ENCODE measurements at regions not wholly inside any gene's neighbourhood (a gene's known extent, or its start where the extent isn't known, plus 50 kb on each side); places are given as distances from the start of the nearest gene placed in this dataset.

DNA sequence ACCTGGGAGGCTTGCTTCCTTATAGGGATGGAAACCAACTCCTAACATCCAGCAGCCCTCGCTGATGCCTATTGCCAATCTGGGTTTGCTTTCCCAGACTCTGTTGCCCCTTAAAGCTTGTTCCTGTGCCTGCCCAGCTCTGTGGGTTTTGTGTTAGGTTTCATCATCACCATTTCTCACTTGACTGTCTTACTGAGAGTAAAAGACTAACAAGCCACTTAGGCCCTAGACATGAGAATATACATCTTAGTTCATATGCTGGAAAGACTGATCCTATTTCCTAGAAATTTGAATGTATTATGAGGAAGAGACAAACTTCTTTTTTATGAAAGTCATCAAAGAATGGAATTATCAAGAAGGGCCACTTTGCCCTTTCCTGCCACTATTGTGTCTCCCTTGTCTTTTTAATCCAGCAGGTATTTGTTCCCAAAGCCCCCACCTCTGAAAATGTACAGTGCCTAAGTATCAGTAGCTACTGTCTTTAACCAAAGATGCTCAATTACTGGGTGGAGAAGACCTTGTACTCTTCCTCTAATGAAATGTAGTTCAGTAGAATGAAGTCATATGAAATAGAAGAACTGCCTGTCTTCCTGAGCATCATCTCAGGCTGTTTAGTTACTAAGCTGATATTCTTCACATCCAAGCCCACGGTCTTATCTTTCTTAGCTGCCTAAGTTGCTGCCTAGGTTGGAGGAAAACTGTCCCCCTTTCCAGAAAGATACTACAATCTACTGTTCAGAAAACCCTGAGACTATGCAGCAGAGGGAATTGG lies 59.8 kb upstream of the ZPLD1 start:
- TF ChIP-seq, protein P1, sequence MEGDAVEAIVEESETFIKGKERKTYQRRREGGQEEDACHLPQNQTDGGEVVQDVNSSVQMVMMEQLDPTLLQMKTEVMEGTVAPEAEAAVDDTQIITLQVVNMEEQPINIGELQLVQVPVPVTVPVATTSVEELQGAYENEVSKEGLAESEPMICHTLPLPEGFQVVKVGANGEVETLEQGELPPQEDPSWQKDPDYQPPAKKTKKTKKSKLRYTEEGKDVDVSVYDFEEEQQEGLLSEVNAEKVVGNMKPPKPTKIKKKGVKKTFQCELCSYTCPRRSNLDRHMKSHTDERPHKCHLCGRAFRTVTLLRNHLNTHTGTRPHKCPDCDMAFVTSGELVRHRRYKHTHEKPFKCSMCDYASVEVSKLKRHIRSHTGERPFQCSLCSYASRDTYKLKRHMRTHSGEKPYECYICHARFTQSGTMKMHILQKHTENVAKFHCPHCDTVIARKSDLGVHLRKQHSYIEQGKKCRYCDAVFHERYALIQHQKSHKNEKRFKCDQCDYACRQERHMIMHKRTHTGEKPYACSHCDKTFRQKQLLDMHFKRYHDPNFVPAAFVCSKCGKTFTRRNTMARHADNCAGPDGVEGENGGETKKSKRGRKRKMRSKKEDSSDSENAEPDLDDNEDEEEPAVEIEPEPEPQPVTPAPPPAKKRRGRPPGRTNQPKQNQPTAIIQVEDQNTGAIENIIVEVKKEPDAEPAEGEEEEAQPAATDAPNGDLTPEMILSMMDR (conservative IDR thresholded peaks at IDR 0.05; ENCODE audit: low read length), result no peak
- no peak for TF ChIP-seq EZH2phosphoT487 (IDR thresholded peaks at IDR 0.05; ENCODE audit: borderline replicate concordance)

Data from Loucy (cell line).